ENCODE measurements at regions not wholly inside any gene's neighbourhood (a gene's known extent, or its start where the extent isn't known, plus 50 kb on each side); places are given as distances from the start of the nearest gene placed in this dataset.

- in situ Hi-C loops (cut with HindIII; ENCODE audit: low sequenced_read_pairs) = no loop called here
- no peak overlapping the region for H3K4me3 ChIP-seq (ENCODE audit: low read depth, low read length)
- peak; percentile 16 for DNase-seq (ENCODE audit: low read depth, low spot score)
- TF ChIP-seq CTCF (IDR thresholded peaks at IDR 0.05; ENCODE audit: low read depth, low read length) = no peak
Observed at GRCh38 chr3:56890448-56891091, 88.8 kb upstream of the ARHGEF3 start.

GRCh38 chr3:56889131-56889530 lies 87.4 kb upstream of the ARHGEF3 start:
- H3K4me3 ChIP-seq (ENCODE audit: low read depth, low read length) = no peak overlapping the region
- no peak for DNase-seq (ENCODE audit: low read depth, low spot score)
- in situ Hi-C loops (cut with HindIII; ENCODE audit: low sequenced_read_pairs) = no loop called here
- TF ChIP-seq CTCF (IDR thresholded peaks at IDR 0.05; ENCODE audit: low read depth, low read length) = no peak

- no peak overlapping the region for H3K4me3 ChIP-seq (ENCODE audit: low read depth, low read length)
- TF ChIP-seq CTCF (IDR thresholded peaks at IDR 0.05; ENCODE audit: low read depth, low read length) = no peak
- in situ Hi-C loops (cut with HindIII; ENCODE audit: low sequenced_read_pairs) = no loop called here
- DNase-seq (ENCODE audit: low read depth, low spot score) = no peak
Observed at GRCh38 chr3:56887402-56888025, 85.8 kb upstream of the ARHGEF3 start.

GRCh38 chr3:56886314-56886713 lies 84.6 kb upstream of the ARHGEF3 start:
- no peak for DNase-seq (ENCODE audit: low read depth, low spot score)
- in situ Hi-C loops (cut with HindIII; ENCODE audit: low sequenced_read_pairs) = no loop called here
- H3K4me3 ChIP-seq (ENCODE audit: low read depth, low read length) = no peak overlapping the region
- no peak for TF ChIP-seq CTCF (IDR thresholded peaks at IDR 0.05; ENCODE audit: low read depth, low read length)

GRCh38 chr3:56885879-56886278 lies 84.1 kb upstream of the ARHGEF3 start:
- DNase-seq (ENCODE audit: low read depth, low spot score) = no peak
- H3K4me3 ChIP-seq (ENCODE audit: low read depth, low read length) = no peak overlapping the region
- TF ChIP-seq CTCF (IDR thresholded peaks at IDR 0.05; ENCODE audit: low read depth, low read length) = no peak
- in situ Hi-C loops (cut with HindIII; ENCODE audit: low sequenced_read_pairs) = no loop called here

- TF ChIP-seq CTCF (IDR thresholded peaks at IDR 0.05; ENCODE audit: low read depth, low read length) = no peak
- no peak for DNase-seq (ENCODE audit: low read depth, low spot score)
- no peak overlapping the region for H3K4me3 ChIP-seq (ENCODE audit: low read depth, low read length)
- in situ Hi-C loops (cut with HindIII; ENCODE audit: low sequenced_read_pairs) = no loop called here
Observed at GRCh38 chr3:56885453-56885852, 83.7 kb upstream of the ARHGEF3 start.
